Mucosa of rectum (tissue), 2 donors: ENCODE measurements at regions not wholly inside any gene's neighbourhood (a gene's known extent, or its start where the extent isn't known, plus 50 kb on each side); places are given as distances from the start of the nearest gene placed in this dataset.

Source experiments
- H3K27ac ChIP-seq, 2 donors: one replicate each; pipeline ENCODE4 v1.7.0; 2013; ENCODE audit warnings: inconsistent platforms in 2 of 2, low read depth in 2 of 2, low read length in 2 of 2
- H3K27me3 ChIP-seq, 2 donors: one replicate each; pipeline ENCODE4 v1.7.0; 2013; ENCODE audit warnings: low read length in 2 of 2; ENCODE audit not compliant: control insufficient read depth in 2 of 2, insufficient read depth in 2 of 2
- H3K36me3 ChIP-seq, 2 donors: one replicate each; pipeline ENCODE4 v1.7.0; 2013; ENCODE audit warnings: low read length in 2 of 2; ENCODE audit not compliant: control insufficient read depth in 2 of 2, insufficient read depth in 2 of 2
- H3K4me1 ChIP-seq, 2 donors: one replicate each; pipeline ENCODE4 v1.7.0; 2013; ENCODE audit warnings: low read length in 2 of 2, mild to moderate bottlenecking in 1 of 2; ENCODE audit not compliant: control insufficient read depth in 2 of 2, insufficient read depth in 2 of 2
- H3K4me3 ChIP-seq, 2 donors: one replicate each; pipeline ENCODE4 v1.7.0; 2013; ENCODE audit warnings: low read length in 2 of 2
- H3K9ac ChIP-seq, 2 donors: one replicate each; pipeline ENCODE4 v1.7.0; 2013; ENCODE audit warnings: low read length in 2 of 2, low read depth in 1 of 2, mild to moderate bottlenecking in 1 of 2
- H3K9me3 ChIP-seq, 2 donors: one replicate each; pipeline ENCODE4 v1.7.0; 2013; ENCODE audit warnings: low read length in 2 of 2; ENCODE audit not compliant: control insufficient read depth in 2 of 2
- donor health status: healthy.
- donor health status: Normal muscosa, but diverticular disease.

GRCh38 chr13:72097568-72097967, 230.6 kb upstream of the DACH1 start:
- Histone ChIP-seq H3K4me1 (no peaks in the 10 kb centered on the region), H3K36me3 (no peaks in the 10 kb centered on the region), H3K4me3 (no peak overlapping the region), H3K27ac (no peak overlapping the region), H3K27me3 (no peaks in the 10 kb centered on the region), H3K9ac (no peak overlapping the region), H3K9me3 (no peaks in the 10 kb centered on the region)

- H3K9ac ChIP-seq, result no peak overlapping the region
- no peaks in the 10 kb centered on the region for H3K4me1 ChIP-seq
- H3K27me3 ChIP-seq, result no peaks in the 10 kb centered on the region
- H3K36me3 ChIP-seq, result no peaks in the 10 kb centered on the region
- H3K4me3 ChIP-seq, result no peak overlapping the region
- H3K27ac ChIP-seq, result no peak overlapping the region
- no peaks in the 10 kb centered on the region for H3K9me3 ChIP-seq
Measured at GRCh38 chr13:72093262-72093661, 226.3 kb upstream of the DACH1 start.

- no peaks in the 10 kb centered on the region for H3K27me3 ChIP-seq
- no peaks in the 10 kb centered on the region for H3K9me3 ChIP-seq
- H3K4me3 ChIP-seq, result no peak overlapping the region
- H3K4me1 ChIP-seq, result no peaks in the 10 kb centered on the region
- no peaks in the 10 kb centered on the region for H3K36me3 ChIP-seq
- H3K27ac ChIP-seq, result no peak overlapping the region
- H3K9ac ChIP-seq, result no peak overlapping the region
Measured at GRCh38 chr13:72074663-72075062, 207.7 kb upstream of the DACH1 start.

- H3K4me1 ChIP-seq, result no peaks in the 10 kb centered on the region
- H3K9ac ChIP-seq, result no peak overlapping the region
- no peaks in the 10 kb centered on the region for H3K27me3 ChIP-seq
- H3K9me3 ChIP-seq, result no peaks in the 10 kb centered on the region
- H3K4me3 ChIP-seq, result no peak overlapping the region
- no peaks in the 10 kb centered on the region for H3K36me3 ChIP-seq
- no peak overlapping the region for H3K27ac ChIP-seq
Measured at GRCh38 chr13:72072261-72072660, 205.3 kb upstream of the DACH1 start.

GRCh38 chr13:72071713-72072112, 204.7 kb upstream of the DACH1 start:
- Histone ChIP-seq H3K9ac (no peak overlapping the region), H3K4me3 (no peak overlapping the region), H3K27me3 (no peaks in the 10 kb centered on the region), H3K4me1 (no peaks in the 10 kb centered on the region), H3K9me3 (no peaks in the 10 kb centered on the region), H3K27ac (no peak overlapping the region), H3K36me3 (no peaks in the 10 kb centered on the region)

GRCh38 chr13:72062566-72062965, 195.6 kb upstream of the DACH1 start:
- H3K27ac ChIP-seq, result no peak overlapping the region
- no peaks in the 10 kb centered on the region for H3K4me1 ChIP-seq
- no peak overlapping the region for H3K9ac ChIP-seq
- peaks cover 0 to 3% of the 10 kb centered on the region in 2 donors for H3K9me3 ChIP-seq
- no peaks in the 10 kb centered on the region for H3K36me3 ChIP-seq
- H3K27me3 ChIP-seq, result no peaks in the 10 kb centered on the region
- no peak overlapping the region for H3K4me3 ChIP-seq

GRCh38 chr13:72061613-72062012, 194.6 kb upstream of the DACH1 start:
- Histone ChIP-seq H3K4me1 (no peaks in the 10 kb centered on the region), H3K27me3 (no peaks in the 10 kb centered on the region), H3K9ac (no peak overlapping the region), H3K4me3 (no peak overlapping the region), H3K27ac (no peak overlapping the region), H3K9me3 (peaks cover 0 to 3% of the 10 kb centered on the region in 2 donors), H3K36me3 (no peaks in the 10 kb centered on the region)

- Histone ChIP-seq H3K9me3 (no peaks in the 10 kb centered on the region), H3K36me3 (no peaks in the 10 kb centered on the region), H3K4me1 (no peaks in the 10 kb centered on the region), H3K9ac (no peak overlapping the region), H3K4me3 (no peak overlapping the region), H3K27ac (no peak overlapping the region), H3K27me3 (no peaks in the 10 kb centered on the region)
Measured at GRCh38 chr13:72050251-72050650, 183.2 kb upstream of the DACH1 start.

GRCh38 chr13:72043366-72043765, 176.4 kb upstream of the DACH1 start:
- Histone ChIP-seq H3K27ac (no peak overlapping the region), H3K4me3 (no peak overlapping the region), H3K4me1 (no peaks in the 10 kb centered on the region), H3K27me3 (no peaks in the 10 kb centered on the region), H3K36me3 (no peaks in the 10 kb centered on the region), H3K9me3 (no peaks in the 10 kb centered on the region), H3K9ac (no peak overlapping the region)

GRCh38 chr13:72041165-72041564, 174.2 kb upstream of the DACH1 start:
- no peaks in the 10 kb centered on the region for H3K27me3 ChIP-seq
- no peak overlapping the region for H3K4me3 ChIP-seq
- no peaks in the 10 kb centered on the region for H3K4me1 ChIP-seq
- H3K36me3 ChIP-seq, result no peaks in the 10 kb centered on the region
- no peak overlapping the region for H3K27ac ChIP-seq
- H3K9ac ChIP-seq, result no peak overlapping the region
- no peaks in the 10 kb centered on the region for H3K9me3 ChIP-seq

GRCh38 chr13:72039126-72039525, 172.1 kb upstream of the DACH1 start:
- H3K27me3 ChIP-seq, result no peaks in the 10 kb centered on the region
- H3K9me3 ChIP-seq, result no peaks in the 10 kb centered on the region

More at GRCh38 chr13:72039126-72039525, 172.1 kb upstream of the DACH1 start:
- Histone ChIP-seq H3K4me1 (no peaks in the 10 kb centered on the region), H3K9ac (no peak overlapping the region), H3K4me3 (no peak overlapping the region), H3K27ac (no peak overlapping the region), H3K36me3 (no peaks in the 10 kb centered on the region)
